CD8-positive, alpha-beta memory T cell (primary cell): ENCODE measurements at regions not wholly inside any gene's neighbourhood (a gene's known extent, or its start where the extent isn't known, plus 50 kb on each side); places are given as distances from the start of the nearest gene placed in this dataset.
"Not testable (repeated sequence)": the region's sequence is repeated elsewhere in the genome, so short reads cannot be mapped to it uniquely, and the experiment has no call there.

Source experiments
- CTCF ChIA-PET: fragments of 350-600 bp; sonication (Branson Sonifier 250); formaldehyde crosslinking; loops from one replicate; lab custom pipeline; 2021; ENCODE audit warnings: antibody characterized with exemption; lab: Charles Lee
- POLR2A ChIA-PET: fragments of 350-600 bp; sonication (Branson Sonifier 250); formaldehyde crosslinking; loops from one replicate; lab custom pipeline; 2021; ENCODE audit warnings: antibody characterized with exemption; lab: Charles Lee
- DNase-seq, 5 donors: peaks; one replicate each; pipeline versions ENCODE4 v3.0.0 to v3.0.0-alpha.2; 2020 to 2022; ENCODE audit warnings: mixed read lengths in 1 of 5
- H3K27ac ChIP-seq: one replicate; pipeline ENCODE4 v1.7.0; 2013; ENCODE audit warnings: low read depth, mild to moderate bottlenecking, low read length, moderate library complexity
- H3K27me3 ChIP-seq: 2 replicates; pipeline ENCODE4 v1.7.0; 2013; ENCODE audit warnings: low read length, mild to moderate bottlenecking; ENCODE audit not compliant: insufficient read depth, poor library complexity, severe bottlenecking
- H3K36me3 ChIP-seq: 2 replicates; pipeline ENCODE4 v1.7.0; 2013; ENCODE audit warnings: mild to moderate bottlenecking, low read length, moderate library complexity; ENCODE audit not compliant: insufficient read depth
- H3K4me1 ChIP-seq: 2 replicates; pipeline ENCODE4 v1.7.0; 2013; ENCODE audit warnings: mild to moderate bottlenecking, low read length, moderate library complexity; ENCODE audit not compliant: insufficient read depth
- H3K4me3 ChIP-seq: 2 replicates; pipeline ENCODE4 v1.7.0; 2013; ENCODE audit warnings: mild to moderate bottlenecking, low read length
- H3K9me3 ChIP-seq: 2 replicates; pipeline ENCODE4 v1.7.0; 2013; ENCODE audit warnings: mild to moderate bottlenecking, low read length
- H3K27ac Mint-ChIP-seq, 8 donors: one replicate each; pipeline ENCODE4 v1.8.0; 2020 to 2021; ENCODE audit warnings: mixed read lengths in 8 of 8, mild to moderate bottlenecking in 6 of 8, inconsistent platforms in 3 of 8, moderate library complexity in 3 of 8
- H3K27me3 Mint-ChIP-seq, 2 donors: one replicate each; pipeline ENCODE4 v1.8.0; 2020 to 2021; ENCODE audit warnings: mixed read lengths in 2 of 2, mild to moderate bottlenecking in 1 of 2, moderate library complexity in 1 of 2
- H3K36me3 Mint-ChIP-seq, 3 donors: one replicate each; pipeline ENCODE4 v1.8.0; 2020 to 2021; ENCODE audit warnings: mixed read lengths in 3 of 3, inconsistent platforms in 1 of 3, mild to moderate bottlenecking in 1 of 3
- H3K4me1 Mint-ChIP-seq, 3 donors: one replicate each; pipeline ENCODE4 v1.8.0; 2020 to 2021; ENCODE audit warnings: mixed read lengths in 3 of 3, inconsistent platforms in 1 of 3, mild to moderate bottlenecking in 1 of 3
- H3K4me3 Mint-ChIP-seq, 7 donors: one replicate each; pipeline ENCODE4 v1.8.0; 2020 to 2021; ENCODE audit warnings: mixed read lengths in 7 of 7, mild to moderate bottlenecking in 6 of 7, moderate library complexity in 4 of 7, inconsistent platforms in 2 of 7
- H3K9me3 Mint-ChIP-seq, 5 donors: one replicate each; pipeline ENCODE4 v1.8.0; 2020 to 2022; ENCODE audit warnings: mixed read lengths in 5 of 5, mild to moderate bottlenecking in 3 of 5, moderate library complexity in 2 of 5, inconsistent platforms in 1 of 5

GRCh38 chr14:21863289-21863688 lies 189.7 kb upstream of the OR4E1 start:
- Mint-ChIP-seq H3K27me3 (peaks cover 6 to 12% of the 10 kb centered on the region in 2 donors), H3K27ac (peak overlapping the region; percentile 9 to 85 (median 44)), H3K9me3 (no peaks in the 10 kb centered on the region), H3K4me3 (peak overlapping the region; percentile 6 to 77 (median 63)), H3K4me1 (peaks cover 3 to 28% (median 15%) of the 10 kb centered on the region in 3 donors), H3K36me3 (peaks cover 0 to 2% (median 1%) of the 10 kb centered on the region in 3 donors)
- DNase-seq: no peak
- POLR2A ChIA-PET: interaction anchor here (3.1 kb wide), 1 partner anchor 11 kb away, joined by 12 read pairs; no protein-coding TSS in a partner anchor
- CTCF ChIA-PET: interaction anchor here (0.6 to 1.2 kb wide), 3 partner anchors 11 to 707 kb away, joined by 3 read pairs; no protein-coding TSS in a partner anchor
- Histone ChIP-seq H3K4me1 (no peaks in the 10 kb centered on the region), H3K4me3 (peak overlapping the region; percentile 21), H3K9me3 (no peaks in the 10 kb centered on the region), H3K27me3 (no peaks in the 10 kb centered on the region), H3K27ac (no peak overlapping the region), H3K36me3 (no peaks in the 10 kb centered on the region)

- ChIA-PET POLR2A (interaction anchor here (3.1 kb wide), 1 partner anchor 9 kb away, joined by 12 read pairs; no protein-coding TSS in a partner anchor), CTCF (interaction anchor here (0.8 to 2.8 kb wide), 5 partner anchors 9 to 709 kb away, joined by 3 to 10 read pairs (median 7); no protein-coding TSS in a partner anchor)
- H3K9me3 Mint-ChIP-seq: no peaks in the 10 kb centered on the region
- DNase-seq: no peak
- peaks cover 3 to 24% (median 13%) of the 10 kb centered on the region in 3 donors for H3K4me1 Mint-ChIP-seq
- H3K36me3 Mint-ChIP-seq: peaks cover 0 to 4% (median 1%) of the 10 kb centered on the region in 3 donors
- peak overlapping the region; percentile 37 to 90 (median 80) for H3K4me3 Mint-ChIP-seq
- no peaks in the 10 kb centered on the region for H3K27me3 ChIP-seq
- no peaks in the 10 kb centered on the region for H3K4me1 ChIP-seq
- no peaks in the 10 kb centered on the region for H3K9me3 ChIP-seq
- H3K36me3 ChIP-seq: no peaks in the 10 kb centered on the region
- peak overlapping the region in 4 of 8 donors; percentile 17 to 73 (median 32) for H3K27ac Mint-ChIP-seq
- H3K27ac ChIP-seq: no peak overlapping the region
- peak overlapping the region; percentile 8 for H3K4me3 ChIP-seq
- peaks cover 13 to 15% of the 10 kb centered on the region in 2 donors for H3K27me3 Mint-ChIP-seq
These were observed 187.5 kb upstream of the OR4E1 start for GRCh38 chr14:21861153-21861552.

- CTCF ChIA-PET: interaction anchor here (0.9 to 2.8 kb wide), 4 partner anchors 8 to 707 kb away, joined by 3 to 10 read pairs (median 5); no protein-coding TSS in a partner anchor
- POLR2A ChIA-PET: no interaction called here
- peaks cover 13 to 15% of the 10 kb centered on the region in 2 donors for H3K27me3 Mint-ChIP-seq
- H3K4me3 Mint-ChIP-seq: peak overlapping the region; percentile 54 to 83 (median 68)
- Histone ChIP-seq H3K36me3 (no peaks in the 10 kb centered on the region), H3K4me1 (no peaks in the 10 kb centered on the region), H3K9me3 (no peaks in the 10 kb centered on the region), H3K4me3 (no peak overlapping the region), H3K27ac (no peak overlapping the region), H3K27me3 (no peaks in the 10 kb centered on the region)
- peak overlapping the region in 7 of 8 donors; percentile 3 to 91 (median 56) for H3K27ac Mint-ChIP-seq
- DNase-seq: peak in 4 of 5 donors; percentile 10 to 51 (median 40)
- no peaks in the 10 kb centered on the region for H3K9me3 Mint-ChIP-seq
- H3K4me1 Mint-ChIP-seq: peaks cover 2 to 20% (median 13%) of the 10 kb centered on the region in 3 donors
- peaks cover 0 to 4% (median 3%) of the 10 kb centered on the region in 3 donors for H3K36me3 Mint-ChIP-seq
These were observed 186.6 kb upstream of the OR4E1 start for GRCh38 chr14:21860172-21860571.

- peak overlapping the region; percentile 66 to 90 (median 82) for H3K4me3 Mint-ChIP-seq
- CTCF ChIA-PET: interaction anchor here (1.1 to 2.0 kb wide), 9 partner anchors 9 to 718 kb away, joined by 3 to 11 read pairs (median 4); no protein-coding TSS in a partner anchor
- no peaks in the 10 kb centered on the region for H3K9me3 Mint-ChIP-seq
- H3K27ac Mint-ChIP-seq: peak overlapping the region in 4 of 8 donors; percentile 8 to 77 (median 27)
- Histone ChIP-seq H3K27ac (no peak overlapping the region), H3K4me3 (peak overlapping the region; percentile 50), H3K27me3 (no peaks in the 10 kb centered on the region), H3K4me1 (no peaks in the 10 kb centered on the region), H3K9me3 (no peaks in the 10 kb centered on the region), H3K36me3 (no peaks in the 10 kb centered on the region)
- peaks cover 4 to 13% (median 6%) of the 10 kb centered on the region in 3 donors for H3K36me3 Mint-ChIP-seq
- H3K4me1 Mint-ChIP-seq: peaks cover 4 to 11% (median 6%) of the 10 kb centered on the region in 3 donors
- POLR2A ChIA-PET: interaction anchor here (1.8 kb wide), 1 partner anchor 9 kb away, joined by 12 read pairs; no protein-coding TSS in a partner anchor
- peaks cover 11 to 22% of the 10 kb centered on the region in 2 donors for H3K27me3 Mint-ChIP-seq
- DNase-seq: no peak
These were observed 179.2 kb upstream of the OR4E1 start for GRCh38 chr14:21852775-21853174.

- H3K4me3 Mint-ChIP-seq: peak overlapping the region; percentile 66 to 90 (median 82)
- peaks cover 4 to 13% (median 6%) of the 10 kb centered on the region in 3 donors for H3K36me3 Mint-ChIP-seq
- ChIA-PET CTCF (interaction anchor here (0.7 to 2.0 kb wide), 15 partner anchors 9 to 718 kb away, joined by 3 to 11 read pairs (median 4); no protein-coding TSS in a partner anchor), POLR2A (interaction anchor here (0.6 to 1.8 kb wide), 5 partner anchors 10 to 710 kb away, joined by 3 to 12 read pairs (median 4); no protein-coding TSS in a partner anchor)
- no peaks in the 10 kb centered on the region for H3K4me1 ChIP-seq
- DNase-seq: peak; percentile 31 to 71 (median 43)
- H3K27ac ChIP-seq: no peak overlapping the region
- peak overlapping the region; percentile 20 to 83 (median 78) for H3K27ac Mint-ChIP-seq
- no peaks in the 10 kb centered on the region for H3K27me3 ChIP-seq
- H3K36me3 ChIP-seq: no peaks in the 10 kb centered on the region
- H3K4me1 Mint-ChIP-seq: peaks cover 4 to 11% (median 6%) of the 10 kb centered on the region in 3 donors
- peaks cover 6 to 22% of the 10 kb centered on the region in 2 donors for H3K27me3 Mint-ChIP-seq
- peak overlapping the region; percentile 50 for H3K4me3 ChIP-seq
- no peaks in the 10 kb centered on the region for H3K9me3 Mint-ChIP-seq
- no peaks in the 10 kb centered on the region for H3K9me3 ChIP-seq
These were observed 178.5 kb upstream of the OR4E1 start for GRCh38 chr14:21852061-21852664.

GRCh38 chr14:21846902-21847301 lies 173.3 kb upstream of the OR4E1 start:
- H3K4me1 ChIP-seq, H3K36me3 ChIP-seq, H3K9me3 Mint-ChIP-seq, H3K36me3 Mint-ChIP-seq, H3K9me3 ChIP-seq, POLR2A ChIA-PET, H3K27me3 ChIP-seq: not testable (repeated sequence)
- H3K4me3 Mint-ChIP-seq: peak overlapping the region; percentile 82 to 96 (median 88)
- Histone ChIP-seq H3K27ac (peak overlapping the region; percentile 13), H3K4me3 (peak overlapping the region; percentile 51)
- CTCF ChIA-PET: interaction anchor here (0.6 to 1.8 kb wide), 5 partner anchors 12 to 715 kb away, joined by 3 to 7 read pairs (median 3); no protein-coding TSS in a partner anchor
- H3K27me3 Mint-ChIP-seq: peaks cover 11 to 41% of the 10 kb centered on the region in 2 donors
- H3K27ac Mint-ChIP-seq: peak overlapping the region; percentile 64 to 92 (median 80)
- H3K4me1 Mint-ChIP-seq: peaks cover 6 to 13% (median 9%) of the 10 kb centered on the region in 3 donors
- peak in 1 of 5 donors; percentile 59 for DNase-seq

GRCh38 chr14:21846227-21846885 lies 172.7 kb upstream of the OR4E1 start:
- peak; percentile 46 to 75 (median 54) for DNase-seq
- Mint-ChIP-seq H3K4me3 (peak overlapping the region; percentile 82 to 96 (median 88)), H3K9me3 (no peaks in the 10 kb centered on the region), H3K27me3 (peaks cover 10 to 36% of the 10 kb centered on the region in 2 donors), H3K4me1 (peaks cover 4 to 9% (median 9%) of the 10 kb centered on the region in 3 donors), H3K36me3 (peaks cover 3 to 6% (median 6%) of the 10 kb centered on the region in 3 donors), H3K27ac (peak overlapping the region; percentile 58 to 92 (median 80))
- Histone ChIP-seq H3K36me3 (no peaks in the 10 kb centered on the region), H3K27me3 (no peaks in the 10 kb centered on the region), H3K4me1 (no peaks in the 10 kb centered on the region), H3K4me3 (peak overlapping the region; percentile 51), H3K27ac (peak overlapping the region; percentile 13), H3K9me3 (no peaks in the 10 kb centered on the region)
- ChIA-PET POLR2A (interaction anchor here (0.6 kb wide), 1 partner anchor 18 kb away, joined by 4 read pairs; no protein-coding TSS in a partner anchor), CTCF (interaction anchor here (0.7 to 1.8 kb wide), 4 partner anchors 15 to 716 kb away, joined by 3 to 7 read pairs (median 3); no protein-coding TSS in a partner anchor)
